SK-N-SH treated with all-trans-retinoic acid at 6 μM for 48 hours (cell line): ENCODE measurements at regions not wholly inside any gene's neighbourhood (a gene's known extent, or its start where the extent isn't known, plus 50 kb on each side); places are given as distances from the start of the nearest gene placed in this dataset.
A peak's percentile ranks its signal among the peaks of the same experiment; 100 is the strongest.

Source experiments
- ATAC-seq: fragments of 200-7000 bp; cut with Tn5 transposase; 3 replicates; pipeline ENCODE4 v1.9.1; 2020; ENCODE audit warnings: mild to moderate bottlenecking, moderate library complexity
- ARNTL ChIP-seq: fragments of 450-650 bp; formaldehyde crosslinking; IDR thresholded peaks from 2 replicates; pipeline ENCODE4 v1.5.0; 2020; ENCODE audit warnings: low read depth, mild to moderate bottlenecking, moderate library complexity, borderline replicate concordance
- BACH2 ChIP-seq: fragments of 250-450 bp; sonication (Bioruptor Pico); IDR thresholded peaks from 2 replicates; pipeline ENCODE4 v1.9.0; 2021; ENCODE audit warnings: mild to moderate bottlenecking, borderline replicate concordance
- CSRNP3 ChIP-seq: fragments of 250-450 bp; sonication (Bioruptor Pico); IDR thresholded peaks from 2 replicates; pipeline ENCODE4 v1.5.1; 2021; ENCODE audit warnings: mild to moderate bottlenecking, moderate library complexity
- GLIS3 ChIP-seq: fragments of 250-450 bp; sonication (Bioruptor Pico); IDR thresholded peaks from 2 replicates; pipeline ENCODE4 v1.5.0; 2020; ENCODE audit warnings: mild to moderate bottlenecking, moderate library complexity
- PATZ1 ChIP-seq: fragments of 250-450 bp; sonication (Bioruptor Pico); IDR thresholded peaks from 2 replicates; pipeline ENCODE4 v1.8.0; 2020; ENCODE audit warnings: mild to moderate bottlenecking, moderate library complexity, borderline replicate concordance
- PPARA ChIP-seq: fragments of 250-450 bp; sonication (Bioruptor Pico); IDR thresholded peaks from 2 replicates; pipeline ENCODE4 v1.5.0; 2020; ENCODE audit warnings: mild to moderate bottlenecking, borderline replicate concordance
- RARB ChIP-seq: fragments of 250-450 bp; sonication (Bioruptor Pico); IDR thresholded peaks from 2 replicates; pipeline ENCODE4 v1.8.0; 2021; ENCODE audit warnings: mild to moderate bottlenecking, moderate library complexity
- SNAI2 ChIP-seq: fragments of 250-450 bp; sonication (Bioruptor Pico); IDR thresholded peaks from 2 replicates; pipeline ENCODE4 v1.5.0; 2020; ENCODE audit warnings: mild to moderate bottlenecking, moderate library complexity
- TCF4 ChIP-seq: fragments of 250-450 bp; sonication (Bioruptor Pico); IDR thresholded peaks from 2 replicates; pipeline ENCODE4 v1.8.0; 2021; ENCODE audit warnings: mild to moderate bottlenecking, moderate library complexity, borderline replicate concordance
- TOX ChIP-seq: fragments of 250-450 bp; sonication (Bioruptor Pico); IDR thresholded peaks from 2 replicates; pipeline ENCODE4 v1.8.0; 2021; ENCODE audit warnings: mild to moderate bottlenecking, moderate library complexity, borderline replicate concordance
- TSHZ2 ChIP-seq: fragments of 250-450 bp; sonication (Bioruptor Pico); IDR thresholded peaks from 2 replicates; pipeline ENCODE4 v1.5.0; 2020; ENCODE audit warnings: mild to moderate bottlenecking, moderate library complexity
- ZC3H10 ChIP-seq: fragments of 250-450 bp; sonication (Bioruptor Pico); IDR thresholded peaks from 2 replicates; pipeline ENCODE4 v1.5.1; 2021; ENCODE audit warnings: mild to moderate bottlenecking, moderate library complexity
- ZFP3 ChIP-seq: fragments of 250-450 bp; sonication (Bioruptor Pico); IDR thresholded peaks from 2 replicates; pipeline ENCODE4 v1.5.0; 2020; ENCODE audit warnings: mild to moderate bottlenecking, moderate library complexity
- ZNF565 ChIP-seq: fragments of 450-650 bp; formaldehyde crosslinking; conservative IDR thresholded peaks from 2 replicates; pipeline ENCODE4 v1.5.0; 2020; ENCODE audit warnings: low read depth, mild to moderate bottlenecking, moderate library complexity
- ZNF70 ChIP-seq: fragments of 450-650 bp; formaldehyde crosslinking; IDR thresholded peaks from 2 replicates; pipeline ENCODE4 v1.5.0; 2020; ENCODE audit warnings: mild to moderate bottlenecking, moderate library complexity
- ZNF8 ChIP-seq: fragments of 450-650 bp; formaldehyde crosslinking; IDR thresholded peaks from 2 replicates; pipeline ENCODE4 v1.5.0; 2020; ENCODE audit warnings: mild to moderate bottlenecking, moderate library complexity
- TF ChIP-seq, protein P1 (sequence below): fragments of 250-450 bp; sonication (Bioruptor Pico); IDR thresholded peaks from 2 replicates; pipeline ENCODE4 v1.8.0; 2021; ENCODE audit warnings: low read depth, mild to moderate bottlenecking, moderate library complexity, borderline replicate concordance

DNA sequence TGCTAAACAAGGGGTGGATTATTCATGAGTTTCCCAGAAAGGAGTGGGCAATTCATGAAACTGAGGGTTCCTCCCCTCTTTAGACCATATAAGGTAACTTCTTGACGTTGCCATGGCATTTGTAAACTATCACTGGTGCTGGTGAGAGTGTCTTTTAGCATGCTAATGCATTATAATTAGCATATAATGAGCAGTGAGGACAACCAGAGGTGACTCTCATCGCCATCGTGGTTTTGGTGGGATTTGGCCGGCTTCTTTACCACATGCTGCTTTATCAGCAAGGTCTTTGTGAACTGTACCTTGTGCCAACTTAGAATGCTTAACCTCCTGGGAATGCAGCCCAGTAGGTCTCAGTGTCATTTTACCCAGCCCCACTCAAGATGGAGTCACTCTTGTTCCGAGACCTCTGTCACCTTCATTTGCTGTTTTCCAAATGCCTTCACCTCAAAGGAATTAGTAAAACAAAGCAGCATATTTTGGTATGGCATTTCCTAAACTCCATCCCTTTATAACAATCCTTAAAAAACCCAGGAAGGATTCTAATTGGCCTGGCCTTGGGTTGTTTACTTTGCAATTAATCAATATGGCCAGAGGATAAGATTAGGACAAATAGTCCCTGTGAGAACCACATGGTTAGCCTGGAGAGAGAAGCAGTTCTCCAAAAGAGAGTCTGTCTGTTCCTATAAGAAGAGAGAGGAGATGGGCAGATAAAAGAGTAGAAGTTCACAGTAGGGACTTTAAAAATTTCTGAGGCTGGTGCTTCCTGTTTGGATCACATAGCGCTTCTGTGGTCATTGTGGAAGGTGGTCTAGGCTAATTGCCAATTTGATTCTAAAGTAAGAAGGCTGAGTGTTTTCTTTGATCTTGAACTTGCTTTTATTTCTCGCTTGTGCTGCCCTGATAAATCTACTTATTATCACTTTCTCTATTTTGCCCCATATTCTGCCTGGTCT is 155.2 kb upstream of the EOMES start (continued):
- TF ChIP-seq PATZ1 (CRISPR knock-in tag): no peak
- no peak for TF ChIP-seq ZFP3 (CRISPR knock-in tag)
- TF ChIP-seq TOX (CRISPR knock-in tag): no peak
- TF ChIP-seq ZC3H10 (CRISPR knock-in tag): no peak

GRCh38 chr3:27878014-27878383 is 155.9 kb upstream of the EOMES start:
- TF ChIP-seq RARB (no peak), ZNF8 (CRISPR knock-in tag) (no peak), TCF4 (no peak), ZNF565 (CRISPR knock-in tag) (no peak), BACH2 (CRISPR knock-in tag) (no peak), SNAI2 (no peak), CSRNP3 (CRISPR knock-in tag) (no peak), ZC3H10 (CRISPR knock-in tag) (no peak)
- no peak for ATAC-seq

GRCh38 chr3:27880969-27881892 is 159.1 kb upstream of the EOMES start:
- peak; percentile 35; the same call in 2 of the 3 replicates for ATAC-seq
- TF ChIP-seq BACH2 (CRISPR knock-in tag): no peak
- no peak for TF ChIP-seq ZNF8 (CRISPR knock-in tag)
- TF ChIP-seq ZNF70 (CRISPR knock-in tag): no peak
- no peak for TF ChIP-seq ZNF565 (CRISPR knock-in tag)
- TF ChIP-seq TSHZ2 (CRISPR knock-in tag): no peak
- no peak for TF ChIP-seq TCF4
- TF ChIP-seq PATZ1 (CRISPR knock-in tag): no peak
- no peak for TF ChIP-seq CSRNP3 (CRISPR knock-in tag)
- no peak for TF ChIP-seq SNAI2
- TF ChIP-seq, protein P1, sequence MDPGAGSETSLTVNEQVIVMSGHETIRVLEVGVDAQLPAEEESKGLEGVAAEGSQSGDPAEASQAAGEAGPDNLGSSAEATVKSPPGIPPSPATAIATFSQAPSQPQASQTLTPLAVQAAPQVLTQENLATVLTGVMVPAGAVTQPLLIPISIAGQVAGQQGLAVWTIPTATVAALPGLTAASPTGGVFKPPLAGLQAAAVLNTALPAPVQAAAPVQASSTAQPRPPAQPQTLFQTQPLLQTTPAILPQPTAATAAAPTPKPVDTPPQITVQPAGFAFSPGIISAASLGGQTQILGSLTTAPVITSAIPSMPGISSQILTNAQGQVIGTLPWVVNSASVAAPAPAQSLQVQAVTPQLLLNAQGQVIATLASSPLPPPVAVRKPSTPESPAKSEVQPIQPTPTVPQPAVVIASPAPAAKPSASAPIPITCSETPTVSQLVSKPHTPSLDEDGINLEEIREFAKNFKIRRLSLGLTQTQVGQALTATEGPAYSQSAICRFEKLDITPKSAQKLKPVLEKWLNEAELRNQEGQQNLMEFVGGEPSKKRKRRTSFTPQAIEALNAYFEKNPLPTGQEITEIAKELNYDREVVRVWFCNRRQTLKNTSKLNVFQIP (CRISPR knock-in tag): no peak
- no peak for TF ChIP-seq GLIS3 (CRISPR knock-in tag)
- no peak for TF ChIP-seq ARNTL
- no peak for TF ChIP-seq PPARA (CRISPR knock-in tag)
- TF ChIP-seq, all 23 proteins: peak for 0
